ENCODE measurements at regions not wholly inside any gene's neighbourhood (a gene's known extent, or its start where the extent isn't known, plus 50 kb on each side); places are given as distances from the start of the nearest gene placed in this dataset.

GRCh38 chr2:30356071-30356470 lies 91.0 kb upstream of the LCLAT1 start:
- no peaks in the 10 kb centered on the region for H3K4me1 ChIP-seq (ENCODE audit: insufficient read depth, low read length, poor library complexity, severe bottlenecking)
- no peaks in the 10 kb centered on the region for H3K36me3 ChIP-seq (ENCODE audit: insufficient read depth, low read length)
- TF ChIP-seq EZH2phosphoT487 (IDR thresholded peaks at IDR 0.05; ENCODE audit: borderline replicate concordance), result no peak
- TF ChIP-seq, protein P1, sequence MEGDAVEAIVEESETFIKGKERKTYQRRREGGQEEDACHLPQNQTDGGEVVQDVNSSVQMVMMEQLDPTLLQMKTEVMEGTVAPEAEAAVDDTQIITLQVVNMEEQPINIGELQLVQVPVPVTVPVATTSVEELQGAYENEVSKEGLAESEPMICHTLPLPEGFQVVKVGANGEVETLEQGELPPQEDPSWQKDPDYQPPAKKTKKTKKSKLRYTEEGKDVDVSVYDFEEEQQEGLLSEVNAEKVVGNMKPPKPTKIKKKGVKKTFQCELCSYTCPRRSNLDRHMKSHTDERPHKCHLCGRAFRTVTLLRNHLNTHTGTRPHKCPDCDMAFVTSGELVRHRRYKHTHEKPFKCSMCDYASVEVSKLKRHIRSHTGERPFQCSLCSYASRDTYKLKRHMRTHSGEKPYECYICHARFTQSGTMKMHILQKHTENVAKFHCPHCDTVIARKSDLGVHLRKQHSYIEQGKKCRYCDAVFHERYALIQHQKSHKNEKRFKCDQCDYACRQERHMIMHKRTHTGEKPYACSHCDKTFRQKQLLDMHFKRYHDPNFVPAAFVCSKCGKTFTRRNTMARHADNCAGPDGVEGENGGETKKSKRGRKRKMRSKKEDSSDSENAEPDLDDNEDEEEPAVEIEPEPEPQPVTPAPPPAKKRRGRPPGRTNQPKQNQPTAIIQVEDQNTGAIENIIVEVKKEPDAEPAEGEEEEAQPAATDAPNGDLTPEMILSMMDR (conservative IDR thresholded peaks at IDR 0.05; ENCODE audit: low read length), result no peak
- no peaks in the 10 kb centered on the region for H3K79me2 ChIP-seq (ENCODE audit: insufficient read depth, low read length)
- H2AFZ ChIP-seq (ENCODE audit: low read length), result no peak overlapping the region
- no peak overlapping the region for H3K4me3 ChIP-seq (ENCODE audit: low read length, poor library complexity, severe bottlenecking)
- H3K27me3 ChIP-seq (ENCODE audit: insufficient read depth, low read length, poor library complexity, severe bottlenecking), result no peaks in the 10 kb centered on the region
- no peak overlapping the region for H3K9ac ChIP-seq (ENCODE audit: low read depth, low read length, poor library complexity, severe bottlenecking)
- no peak overlapping the region for H3K4me2 ChIP-seq (ENCODE audit: low read depth, low read length, poor library complexity, severe bottlenecking)
- no peaks in the 10 kb centered on the region for H3F3A ChIP-seq (ENCODE audit: low read depth)
- H3K9me2 ChIP-seq (replicated peaks; ENCODE audit: low read depth, low read length), result no peaks in the 10 kb centered on the region
- no peaks in the 10 kb centered on the region for H4K20me1 ChIP-seq (ENCODE audit: insufficient read depth, low read length, poor library complexity, severe bottlenecking)
- H3K9me3 ChIP-seq (ENCODE audit: insufficient read depth, low read depth, low read length), result no peaks in the 10 kb centered on the region

DNA sequence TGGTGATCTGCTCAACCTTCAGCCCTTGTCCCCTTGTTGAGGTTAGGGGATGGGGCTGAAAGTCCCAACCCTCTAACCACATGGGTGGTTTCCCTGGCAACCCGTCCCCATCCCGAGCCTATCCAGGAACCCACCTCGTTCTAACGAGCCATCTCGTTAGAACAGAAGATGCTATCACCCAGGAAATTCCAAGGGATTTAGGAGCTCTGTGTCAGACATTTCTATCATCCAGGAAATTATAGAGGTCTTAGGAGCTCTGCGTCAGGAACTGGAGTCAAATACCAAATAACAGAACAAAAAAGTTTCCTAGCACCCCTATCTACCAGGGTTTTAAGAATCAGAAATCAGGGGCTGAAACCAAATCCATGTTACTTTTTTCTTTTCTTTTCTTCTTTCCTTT lies 90.3 kb upstream of the LCLAT1 start:
- no peaks in the 10 kb centered on the region for H3K4me1 ChIP-seq (ENCODE audit: insufficient read depth, low read length, poor library complexity, severe bottlenecking)
- H3K9me2 ChIP-seq (replicated peaks; ENCODE audit: low read depth, low read length), result no peaks in the 10 kb centered on the region
- no peaks in the 10 kb centered on the region for H4K20me1 ChIP-seq (ENCODE audit: insufficient read depth, low read length, poor library complexity, severe bottlenecking)
- no peak overlapping the region for H2AFZ ChIP-seq (ENCODE audit: low read length)
- no peaks in the 10 kb centered on the region for H3F3A ChIP-seq (ENCODE audit: low read depth)
- no peaks in the 10 kb centered on the region for H3K36me3 ChIP-seq (ENCODE audit: insufficient read depth, low read length)
- H3K27me3 ChIP-seq (ENCODE audit: insufficient read depth, low read length, poor library complexity, severe bottlenecking), result no peaks in the 10 kb centered on the region
- H3K4me3 ChIP-seq (ENCODE audit: low read length, poor library complexity, severe bottlenecking), result no peak overlapping the region
- TF ChIP-seq, protein P1 (conservative IDR thresholded peaks at IDR 0.05; ENCODE audit: low read length), result no peak
- TF ChIP-seq EZH2phosphoT487 (IDR thresholded peaks at IDR 0.05; ENCODE audit: borderline replicate concordance), result no peak
- no peaks in the 10 kb centered on the region for H3K9me3 ChIP-seq (ENCODE audit: insufficient read depth, low read depth, low read length)
- H3K9ac ChIP-seq (ENCODE audit: low read depth, low read length, poor library complexity, severe bottlenecking), result no peak overlapping the region
- H3K4me2 ChIP-seq (ENCODE audit: low read depth, low read length, poor library complexity, severe bottlenecking), result no peak overlapping the region
- H3K79me2 ChIP-seq (ENCODE audit: insufficient read depth, low read length), result no peaks in the 10 kb centered on the region

DNA sequence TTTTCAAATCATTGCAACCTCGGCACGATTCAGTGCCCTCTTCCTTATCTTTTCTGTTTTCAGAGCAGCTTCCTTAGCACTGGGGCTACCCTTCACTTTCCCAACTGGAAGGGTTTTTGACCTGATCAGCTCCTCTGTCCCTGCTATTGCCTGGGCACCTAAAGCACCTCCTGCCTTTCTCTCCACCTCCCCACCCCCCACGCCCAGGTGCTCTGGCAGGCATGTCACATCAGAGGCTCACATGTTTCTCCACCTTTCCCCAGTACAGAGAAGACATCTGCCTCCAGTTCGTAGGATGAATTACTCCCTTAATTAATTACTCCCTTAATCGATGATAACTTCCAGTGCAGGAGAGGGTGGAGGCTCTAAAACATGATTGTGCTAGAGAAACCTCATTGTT lies 88.7 kb upstream of the LCLAT1 start:
- H3K9me3 ChIP-seq (ENCODE audit: insufficient read depth, low read depth, low read length), result no peaks in the 10 kb centered on the region
- no peak overlapping the region for H3K4me3 ChIP-seq (ENCODE audit: low read length, poor library complexity, severe bottlenecking)
- H3K36me3 ChIP-seq (ENCODE audit: insufficient read depth, low read length), result no peaks in the 10 kb centered on the region
- no peaks in the 10 kb centered on the region for H4K20me1 ChIP-seq (ENCODE audit: insufficient read depth, low read length, poor library complexity, severe bottlenecking)
- H3K4me2 ChIP-seq (ENCODE audit: low read depth, low read length, poor library complexity, severe bottlenecking), result no peak overlapping the region
- no peaks in the 10 kb centered on the region for H3K27me3 ChIP-seq (ENCODE audit: insufficient read depth, low read length, poor library complexity, severe bottlenecking)
- H3K9me2 ChIP-seq (replicated peaks; ENCODE audit: low read depth, low read length), result no peaks in the 10 kb centered on the region
- no peak overlapping the region for H2AFZ ChIP-seq (ENCODE audit: low read length)
- H3K4me1 ChIP-seq (ENCODE audit: insufficient read depth, low read length, poor library complexity, severe bottlenecking), result no peaks in the 10 kb centered on the region
- no peaks in the 10 kb centered on the region for H3F3A ChIP-seq (ENCODE audit: low read depth)
- no peak overlapping the region for H3K9ac ChIP-seq (ENCODE audit: low read depth, low read length, poor library complexity, severe bottlenecking)
- H3K79me2 ChIP-seq (ENCODE audit: insufficient read depth, low read length), result no peaks in the 10 kb centered on the region
- TF ChIP-seq, protein P1 (conservative IDR thresholded peaks at IDR 0.05; ENCODE audit: low read length), result no peak
- no peak for TF ChIP-seq EZH2phosphoT487 (IDR thresholded peaks at IDR 0.05; ENCODE audit: borderline replicate concordance)

Data from Loucy (cell line).